Activated T-cell treated with anti-CD3 and anti-CD28 coated beads, Interleukin-2, amount 50 U/mL, for 48 hours (primary cell): ENCODE measurements at regions not wholly inside any gene's neighbourhood (a gene's known extent, or its start where the extent isn't known, plus 50 kb on each side); places are given as distances from the start of the nearest gene placed in this dataset.
"Not testable (repeated sequence)": the region's sequence is repeated elsewhere in the genome, so short reads cannot be mapped to it uniquely, and the experiment has no call there.

ENCODE experiments used
- DNase-seq, 2 experiments: peaks; one replicate each; pipeline ENCODE4 v3.0.0-alpha.2; 2020

- no peak for DNase-seq
Observed at GRCh38 chr2:192983173-192983572, 788.4 kb upstream of the TMEFF2 start.

- no peak for DNase-seq
Observed at GRCh38 chr2:192978395-192978794, 783.7 kb upstream of the TMEFF2 start.

GRCh38 chr2:192971981-192972380 is 777.2 kb upstream of the TMEFF2 start:
- no peak for DNase-seq

DNA sequence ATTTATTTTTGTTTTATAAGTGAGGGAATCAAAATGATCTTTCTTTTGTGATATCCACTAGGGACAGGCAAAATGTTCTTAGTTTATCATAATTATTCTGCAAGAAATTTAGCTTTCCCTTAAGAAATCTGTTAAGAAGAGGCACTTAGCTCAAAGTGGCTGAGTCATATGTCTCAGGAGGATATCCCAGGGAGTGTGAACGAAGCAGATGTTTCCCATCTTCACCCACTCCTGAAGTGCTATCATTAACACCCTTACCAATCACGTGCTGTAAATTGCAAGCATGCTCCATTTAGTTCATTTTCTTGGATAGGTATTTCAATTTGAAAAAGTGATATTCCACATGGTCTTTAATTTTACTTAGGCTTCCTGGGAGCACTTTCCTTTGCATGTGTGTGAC is 774.3 kb upstream of the TMEFF2 start:
- DNase-seq: no peak

- DNase-seq: no peak
Observed at GRCh38 chr2:192960945-192961344, 766.2 kb upstream of the TMEFF2 start.

DNA sequence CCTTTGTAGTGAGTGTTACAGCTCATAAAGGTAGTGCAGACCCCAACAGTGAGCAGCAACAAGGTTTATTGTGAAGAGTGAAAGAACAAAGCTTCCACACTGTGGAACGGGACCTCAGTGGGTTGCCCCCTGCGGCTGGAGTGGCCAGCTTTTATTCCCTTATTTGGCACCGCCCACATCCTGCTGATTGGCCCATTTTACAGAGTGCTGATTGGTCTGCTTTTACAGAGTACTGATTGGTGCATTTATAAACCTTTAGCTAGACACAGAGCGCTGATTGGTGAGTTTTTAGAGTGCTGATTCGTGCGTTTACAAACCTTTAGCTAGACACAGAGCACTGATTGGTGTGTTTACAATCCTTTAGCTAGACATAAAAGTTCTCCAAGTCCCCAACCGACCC is 763.9 kb upstream of the TMEFF2 start:
- DNase-seq: not testable (repeated sequence)

DNA sequence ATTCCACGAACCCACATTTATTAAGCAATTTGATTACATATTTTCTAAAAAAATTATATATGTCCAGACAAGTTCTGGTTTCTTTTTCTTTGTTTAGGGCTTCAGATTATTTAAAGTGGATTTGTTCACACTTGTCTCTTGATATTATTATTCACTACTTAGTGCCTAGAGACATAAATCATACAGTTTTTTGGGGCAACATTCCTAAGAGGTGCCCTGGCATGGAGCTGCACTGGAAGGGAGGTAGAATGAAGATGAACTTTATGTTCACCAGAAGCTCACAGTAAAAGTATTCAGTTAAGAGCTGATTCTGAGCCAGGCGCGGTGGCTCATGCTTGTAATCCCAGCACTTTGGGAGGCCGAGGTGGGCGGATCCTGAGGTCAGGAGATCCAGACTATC is 762.7 kb upstream of the TMEFF2 start:
- DNase-seq: no peak

GRCh38 chr2:192953116-192953515 is 758.4 kb upstream of the TMEFF2 start:
- DNase-seq: no peak

DNA sequence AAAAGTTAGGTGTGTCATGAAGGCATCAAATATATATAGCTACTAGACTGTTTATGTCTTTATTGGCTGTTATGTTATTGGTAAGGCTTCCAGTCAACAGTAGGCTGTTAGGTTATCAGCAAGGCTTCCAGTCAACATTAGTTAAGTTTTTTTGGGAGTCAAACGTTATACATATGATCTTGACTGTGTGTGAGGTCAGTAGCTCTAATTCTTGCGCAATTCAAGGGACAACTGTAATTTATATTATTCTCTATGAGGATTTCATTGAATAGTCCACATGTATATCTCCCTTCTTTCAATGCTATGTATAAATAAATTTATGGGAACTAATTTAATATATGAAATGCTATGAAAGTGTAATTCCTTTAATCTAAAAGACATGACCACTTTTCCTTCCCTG is 757.5 kb upstream of the TMEFF2 start:
- no peak for DNase-seq

DNA sequence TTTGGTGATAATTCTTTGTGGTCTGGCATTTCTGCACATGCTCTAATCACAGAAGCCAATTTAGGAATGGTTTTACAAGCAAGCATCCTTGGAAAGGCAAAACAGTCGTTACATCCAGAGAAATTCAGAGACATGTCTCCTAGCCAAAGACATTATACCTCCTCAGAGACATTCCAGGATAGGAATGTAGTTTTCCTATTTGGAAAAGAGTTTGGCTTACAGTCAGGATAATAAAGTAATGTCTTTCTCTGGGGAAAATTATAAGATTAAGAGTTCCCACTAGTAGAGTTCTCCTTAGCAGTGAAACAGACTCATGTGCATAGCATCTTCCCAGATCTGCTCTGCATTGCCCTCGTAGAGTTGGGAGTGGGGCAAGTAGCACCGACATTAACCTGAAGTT is 753.6 kb upstream of the TMEFF2 start:
- DNase-seq: no peak

GRCh38 chr2:192947352-192947751 is 752.6 kb upstream of the TMEFF2 start:
- no peak for DNase-seq

DNA sequence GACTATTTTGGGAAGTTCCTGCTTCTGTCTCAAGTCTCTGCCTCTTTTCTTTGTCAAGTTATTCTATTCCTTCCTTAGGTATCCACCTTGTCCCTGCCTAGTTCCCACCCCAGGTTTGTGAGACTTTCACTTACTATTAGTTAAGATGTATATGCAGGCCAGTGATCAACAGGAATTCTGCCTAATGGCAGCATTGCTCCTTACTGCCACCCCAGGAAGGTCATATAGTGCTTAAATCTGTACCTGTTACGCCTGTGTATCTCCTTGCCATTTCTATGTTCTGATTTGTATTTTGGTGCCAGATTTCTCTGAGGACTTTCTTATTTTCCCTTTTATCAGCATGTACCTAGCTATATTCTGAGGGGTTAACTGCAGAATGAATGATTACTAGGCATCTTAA is 746.0 kb upstream of the TMEFF2 start:
- no peak for DNase-seq

- DNase-seq: no peak
Observed at GRCh38 chr2:192932376-192932775, 737.6 kb upstream of the TMEFF2 start.

GRCh38 chr2:192921631-192922030 is 726.9 kb upstream of the TMEFF2 start:
- DNase-seq: not testable (repeated sequence)

GRCh38 chr2:192901446-192901845 is 706.7 kb upstream of the TMEFF2 start:
- DNase-seq: no peak

GRCh38 chr2:192899466-192899865 is 704.7 kb upstream of the TMEFF2 start:
- DNase-seq: no peak

DNA sequence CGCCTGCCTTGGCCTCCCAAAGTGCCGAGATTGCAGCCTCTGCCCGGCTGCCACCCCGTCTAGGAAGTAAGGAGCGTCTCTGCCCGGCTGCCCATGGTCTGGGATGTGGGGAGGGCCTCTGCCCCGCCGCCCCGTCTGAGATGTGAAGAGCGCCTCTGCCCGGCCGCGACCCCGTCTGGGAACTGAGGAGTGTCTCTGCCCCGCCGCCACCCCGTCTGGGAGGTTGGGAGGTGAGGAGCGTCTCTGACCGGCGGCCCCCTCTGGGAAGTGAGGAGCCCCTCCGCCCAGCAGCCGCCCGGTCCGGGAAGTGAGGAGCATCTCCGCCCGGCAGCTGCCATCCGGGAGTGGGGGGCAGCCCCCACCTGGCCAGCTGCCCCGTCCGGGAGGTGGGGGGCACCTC is 699.2 kb upstream of the TMEFF2 start:
- DNase-seq: not testable (repeated sequence)

- no peak for DNase-seq
Observed at GRCh38 chr2:192888109-192888508, 693.4 kb upstream of the TMEFF2 start.

GRCh38 chr2:192887337-192887736 is 692.6 kb upstream of the TMEFF2 start:
- no peak for DNase-seq

DNA sequence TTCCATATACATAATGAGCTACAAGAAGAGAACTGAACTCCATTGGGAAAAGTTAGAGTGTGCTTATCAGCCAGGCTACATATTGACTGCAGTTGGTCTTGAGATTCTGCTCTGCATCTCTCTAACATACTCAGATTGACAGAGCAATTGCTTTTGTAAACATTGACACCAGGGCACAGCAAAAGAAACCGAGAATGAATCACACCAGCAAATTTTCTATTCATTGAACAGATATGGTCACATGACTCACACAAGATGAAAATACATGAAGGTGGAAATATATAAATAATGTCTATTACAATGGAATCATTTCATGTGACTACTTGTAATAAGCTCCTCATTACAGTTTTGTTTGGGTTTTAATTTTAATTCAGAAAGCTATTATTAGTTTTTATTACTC is 691.9 kb upstream of the TMEFF2 start:
- DNase-seq: no peak

GRCh38 chr2:192885569-192886160 is 690.9 kb upstream of the TMEFF2 start:
- DNase-seq: no peak

GRCh38 chr2:192877159-192877558 is 682.4 kb upstream of the TMEFF2 start:
- no peak for DNase-seq

DNA sequence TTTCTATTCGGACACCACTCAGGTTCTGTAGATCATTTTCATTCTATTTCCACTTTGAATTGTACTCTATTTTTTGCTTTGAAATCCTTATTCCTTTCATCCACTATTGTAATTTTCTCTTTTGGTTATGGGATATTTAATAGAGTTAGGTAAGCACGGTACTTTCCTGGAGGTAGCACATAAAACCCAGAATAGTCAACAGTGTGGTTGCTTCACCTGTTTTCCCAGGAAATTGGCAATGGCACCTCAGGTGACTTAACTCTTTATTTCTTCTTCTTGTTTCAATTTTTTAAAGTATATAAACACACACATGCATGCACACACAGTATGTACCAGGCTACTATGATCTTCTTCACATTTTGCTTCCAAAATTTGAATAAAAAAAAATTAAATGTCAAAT is 682.0 kb upstream of the TMEFF2 start:
- DNase-seq: no peak

DNA sequence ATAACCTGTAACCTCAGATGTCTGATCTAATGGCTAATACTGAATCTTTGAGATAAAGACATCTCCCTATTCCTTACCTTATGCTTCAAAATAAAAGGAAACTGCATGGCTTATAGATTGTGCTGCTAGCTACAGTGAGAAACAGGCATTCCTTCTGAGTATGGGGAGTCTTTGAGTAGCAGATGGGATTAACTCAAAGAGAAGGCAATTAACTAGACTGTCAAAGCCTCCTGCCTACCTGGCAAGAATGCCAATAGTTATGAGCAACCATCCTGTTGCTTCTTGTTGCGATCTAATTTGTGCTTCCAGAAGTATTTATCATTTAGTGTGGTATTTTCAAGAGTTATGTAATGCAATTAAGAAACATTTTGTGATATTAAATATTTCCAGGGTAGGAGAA is 660.0 kb upstream of the TMEFF2 start:
- no peak for DNase-seq

- no peak for DNase-seq
Observed at GRCh38 chr2:192854031-192854430, 659.3 kb upstream of the TMEFF2 start.

DNA sequence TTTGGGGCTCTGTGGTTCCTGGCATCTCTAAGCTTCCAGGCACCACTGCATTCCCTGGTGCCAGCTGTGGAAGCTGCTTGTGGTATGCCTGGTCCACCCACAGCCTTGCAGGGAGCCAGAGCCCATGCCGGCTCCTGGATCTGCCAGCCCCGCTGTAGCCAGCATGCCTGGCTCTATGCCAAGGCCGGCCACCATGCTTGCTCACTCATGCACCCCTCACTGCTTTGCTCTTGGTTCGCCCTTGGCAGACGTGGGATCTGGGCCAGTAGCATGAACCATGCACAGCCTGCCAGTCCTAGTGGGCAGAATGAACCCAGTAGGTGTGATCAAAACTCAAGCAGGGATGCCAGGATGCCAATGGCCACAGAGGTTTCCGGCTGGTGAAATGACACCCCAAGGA is 634.2 kb upstream of the TMEFF2 start:
- DNase-seq: no peak
